DMS 273 (cell line): ENCODE measurements at regions not wholly inside any gene's neighbourhood (a gene's known extent, or its start where the extent isn't known, plus 50 kb on each side); places are given as distances from the start of the nearest gene placed in this dataset.

ENCODE experiments used
- DNase-seq: peaks from one replicate; lab custom pipeline; 2025; ENCODE audit not compliant: unreplicated experiment; lab: John Stamatoyannopoulos, UW

- no peak for DNase-seq
Observed at GRCh38 chr2:11016735-11017388, 105.1 kb downstream of the KCNF1 start.

- DNase-seq: no peak
Observed at GRCh38 chr2:11017921-11018320, 106.2 kb downstream of the KCNF1 start.

- no peak for DNase-seq
Observed at GRCh38 chr2:11018651-11019185, 107.0 kb downstream of the KCNF1 start.

- DNase-seq: no peak
Observed at GRCh38 chr2:11019614-11020013, 107.9 kb downstream of the KCNF1 start.

- DNase-seq: no peak
Observed at GRCh38 chr2:11022064-11022463, 110.3 kb downstream of the KCNF1 start.

DNA sequence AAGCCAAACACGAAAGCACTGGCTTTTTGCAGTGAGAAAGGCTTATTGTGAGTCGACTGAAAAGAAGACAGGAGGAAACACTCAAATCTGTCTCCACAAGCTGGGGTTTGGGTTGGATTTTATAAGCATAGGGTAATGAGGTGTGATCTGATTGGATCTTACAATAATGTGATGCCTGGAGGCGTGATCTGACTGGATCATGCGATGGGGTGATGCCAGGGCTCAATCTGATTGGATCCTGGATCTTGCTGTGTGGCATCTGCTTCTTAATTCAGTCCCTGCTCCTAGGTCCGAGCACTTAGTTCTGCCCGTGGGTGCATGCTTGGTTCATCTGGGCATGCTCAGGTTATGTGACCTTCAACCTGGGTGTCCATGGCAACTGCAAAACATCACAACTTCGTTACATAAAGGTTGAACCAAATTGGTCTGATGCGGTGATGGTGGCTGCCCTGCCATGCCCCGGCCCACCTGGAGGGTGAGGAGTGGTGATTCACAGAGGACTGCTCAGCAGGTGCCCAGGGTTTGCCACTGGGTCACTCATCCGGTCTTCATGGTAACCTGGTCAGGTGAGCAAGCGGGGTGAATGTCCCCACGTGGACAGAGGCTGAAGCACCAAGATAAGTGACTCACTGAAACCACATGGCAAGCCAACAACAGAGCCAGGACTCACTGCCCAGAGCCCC lies 111.0 kb downstream of the KCNF1 start:
- DNase-seq: no peak

- DNase-seq: no peak
Observed at GRCh38 chr2:11023326-11024258, 111.9 kb downstream of the KCNF1 start.

- no peak for DNase-seq
Observed at GRCh38 chr2:11024259-11024645, 112.5 kb downstream of the KCNF1 start.

DNA sequence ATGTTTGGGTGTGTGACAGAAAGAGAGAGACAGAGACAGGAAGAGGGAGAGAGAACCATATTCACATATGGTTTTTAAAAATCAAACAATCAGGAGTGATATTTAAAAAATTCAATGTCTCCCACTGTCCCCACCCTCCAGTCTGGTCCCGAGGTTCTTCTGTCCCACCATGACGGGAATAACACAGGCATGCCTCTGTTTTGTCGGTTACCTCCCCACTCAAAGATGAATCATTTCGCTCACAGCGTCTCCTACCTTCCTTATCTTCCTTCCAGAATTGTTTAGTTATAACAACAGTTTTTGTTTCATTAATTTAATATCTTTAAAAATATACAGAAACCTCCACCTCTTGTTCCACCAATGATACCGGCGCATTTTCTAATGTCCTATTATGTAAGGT lies 113.0 kb downstream of the KCNF1 start:
- no peak for DNase-seq

GRCh38 chr2:11026286-11026921 lies 114.7 kb downstream of the KCNF1 start:
- DNase-seq: peak; percentile 25

GRCh38 chr2:11027195-11027594 lies 115.5 kb downstream of the KCNF1 start:
- DNase-seq: no peak

DNA sequence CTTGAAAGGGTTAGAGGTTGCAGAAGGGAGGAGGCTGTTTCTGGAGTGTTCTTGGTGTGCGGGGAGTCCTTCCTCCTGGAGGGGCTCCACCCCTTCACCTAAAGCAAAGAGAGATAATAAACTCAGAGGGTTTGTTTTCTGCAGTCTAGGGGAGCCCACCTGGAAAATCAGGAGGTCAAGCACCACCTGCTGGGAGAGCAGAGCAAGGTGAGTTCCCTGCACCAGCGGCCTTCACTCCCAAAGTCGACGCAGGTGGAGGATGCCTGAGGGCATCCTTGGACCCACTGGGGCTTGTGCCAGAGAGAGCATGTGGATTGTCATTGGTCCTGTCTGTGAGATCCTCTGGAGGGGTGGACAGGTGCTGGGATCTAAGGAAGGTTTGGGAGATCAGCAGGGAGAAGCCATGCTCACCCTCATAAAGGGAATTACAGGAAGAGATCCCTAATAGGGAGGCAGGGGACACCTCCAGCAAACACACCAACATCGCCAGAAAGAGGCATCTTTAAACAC lies 116.7 kb downstream of the KCNF1 start:
- no peak for DNase-seq

DNA sequence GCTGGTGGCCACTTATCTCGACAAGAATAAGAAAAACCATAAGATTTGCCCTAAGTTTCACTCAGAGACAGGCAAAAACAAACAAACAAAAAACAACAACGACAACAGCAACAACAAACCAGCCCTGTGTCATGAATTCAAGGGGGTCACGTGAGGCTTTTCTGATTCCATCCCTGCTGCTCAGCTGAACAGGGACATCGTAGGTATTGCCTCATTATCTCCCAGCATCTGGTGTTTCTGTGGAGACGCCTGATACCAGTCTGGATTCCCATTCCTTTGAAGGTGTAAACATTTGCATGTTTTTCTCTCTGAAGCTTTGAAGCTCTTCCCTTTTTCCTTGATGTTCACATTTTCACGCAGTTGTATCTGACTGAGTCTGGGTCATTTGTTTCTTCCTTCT lies 117.4 kb downstream of the KCNF1 start:
- DNase-seq: peak; percentile 49

GRCh38 chr2:11030036-11030435 lies 118.3 kb downstream of the KCNF1 start:
- no peak for DNase-seq

- no peak for DNase-seq
Observed at GRCh38 chr2:11030909-11031308, 119.2 kb downstream of the KCNF1 start.

DNA sequence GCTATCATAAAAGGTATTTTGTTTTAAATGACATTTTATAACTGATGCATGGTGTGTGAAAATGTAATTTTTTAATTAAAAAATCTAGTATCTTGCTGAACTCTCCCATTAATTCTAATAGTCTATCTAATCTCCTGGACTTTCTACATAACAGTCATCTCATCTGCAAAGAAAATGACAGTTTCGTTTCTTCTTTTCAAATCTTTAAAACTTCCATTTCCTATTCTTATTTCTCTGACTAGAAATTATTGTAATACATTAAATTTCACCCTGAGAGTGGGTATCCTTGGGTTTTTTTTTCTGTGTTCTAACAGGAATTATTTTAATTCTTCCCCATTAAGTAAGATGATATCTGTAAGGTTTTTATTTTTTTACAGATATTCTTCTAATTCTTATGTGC lies 120.1 kb downstream of the KCNF1 start:
- no peak for DNase-seq

DNA sequence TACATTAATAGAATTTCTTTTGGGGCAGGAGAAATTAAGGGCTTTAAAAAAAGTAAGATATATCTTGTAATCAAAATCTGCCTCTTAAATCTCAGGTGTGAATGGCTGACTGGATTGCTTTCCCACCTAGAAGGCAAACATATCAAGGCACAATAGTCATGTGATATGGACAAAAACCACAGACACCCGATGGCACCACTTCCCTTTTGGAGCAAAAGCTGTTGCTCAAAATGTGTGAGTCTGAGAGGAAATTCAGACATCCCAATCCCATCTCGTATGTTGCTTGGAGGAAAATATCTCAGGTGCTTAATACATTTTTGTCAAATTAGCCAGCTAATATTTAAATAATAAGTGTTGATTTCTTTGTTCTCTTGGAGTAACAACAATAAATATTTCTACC lies 120.7 kb downstream of the KCNF1 start:
- DNase-seq: no peak

GRCh38 chr2:11033114-11033513 lies 121.4 kb downstream of the KCNF1 start:
- DNase-seq: no peak

GRCh38 chr2:11038641-11039040 lies 116.6 kb upstream of the SLC66A3 start:
- DNase-seq: no peak

DNA sequence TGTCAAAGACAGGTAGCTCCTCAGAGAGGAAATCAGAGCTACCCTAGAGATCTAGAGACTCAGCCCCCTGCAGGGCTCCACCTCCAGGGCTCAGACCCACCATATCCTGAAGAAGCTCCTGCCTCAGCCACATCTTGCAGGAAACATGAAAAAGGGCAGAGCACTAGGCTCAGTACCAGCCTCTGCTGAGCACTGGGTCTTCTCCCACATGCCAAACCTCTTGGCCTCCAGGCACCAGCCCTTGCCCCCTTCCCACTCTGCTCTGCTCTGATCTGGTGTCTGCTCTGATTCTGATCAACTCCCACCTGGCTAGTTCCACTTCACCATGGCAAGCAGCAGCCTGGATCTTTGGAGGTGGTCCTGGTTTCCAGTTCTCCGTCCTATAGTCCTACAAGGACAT lies 114.3 kb upstream of the SLC66A3 start:
- DNase-seq: no peak

GRCh38 chr2:11042841-11043240 lies 112.4 kb upstream of the SLC66A3 start:
- no peak for DNase-seq
